ENCODE measurements at regions not wholly inside any gene's neighbourhood (a gene's known extent, or its start where the extent isn't known, plus 50 kb on each side); places are given as distances from the start of the nearest gene placed in this dataset.

GRCh38 chr2:180190851-180191250, 183.8 kb upstream of the CWC22 start:
- no peak for DNase-seq

DNA sequence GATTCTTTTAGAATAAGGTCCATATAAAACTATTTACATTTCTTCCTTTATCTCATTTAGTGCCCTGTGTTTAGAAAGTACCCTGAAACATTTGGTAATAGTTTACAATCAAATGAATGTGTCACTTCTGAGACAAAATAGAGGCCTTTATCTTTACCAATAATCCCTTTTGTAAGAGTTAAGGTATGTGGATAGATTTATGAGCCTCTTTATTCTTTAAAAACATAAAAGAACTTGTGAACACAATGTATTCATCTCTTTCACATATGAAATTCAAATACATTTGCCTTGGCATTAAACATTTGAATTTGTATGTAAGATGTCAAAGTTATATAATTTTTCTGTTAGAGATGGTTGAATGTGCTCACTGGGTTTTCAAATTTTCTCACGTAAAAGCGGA, 180.5 kb upstream of the CWC22 start:
- DNase-seq: no peak

GRCh38 chr2:180184506-180184905, 177.4 kb upstream of the CWC22 start:
- no peak for DNase-seq

DNA sequence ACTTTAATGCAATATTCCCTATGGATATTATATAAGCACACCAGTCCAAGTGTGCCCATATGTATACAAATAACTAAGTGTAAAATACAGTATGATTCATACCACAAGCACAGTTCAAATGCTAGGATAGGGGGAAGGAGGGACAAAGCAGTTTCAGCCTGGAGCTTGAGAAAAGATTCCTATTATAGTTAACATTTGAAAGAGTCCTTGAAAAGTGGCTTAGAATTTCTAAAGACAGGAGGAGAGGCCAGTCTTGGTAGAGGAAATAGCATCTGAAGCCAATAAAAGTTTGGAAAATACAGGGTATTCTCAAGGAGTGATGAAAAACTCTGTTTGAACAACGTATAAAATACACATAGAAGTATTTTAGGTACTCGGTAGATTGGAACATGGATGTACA, 173.4 kb upstream of the CWC22 start:
- no peak for DNase-seq

DNA sequence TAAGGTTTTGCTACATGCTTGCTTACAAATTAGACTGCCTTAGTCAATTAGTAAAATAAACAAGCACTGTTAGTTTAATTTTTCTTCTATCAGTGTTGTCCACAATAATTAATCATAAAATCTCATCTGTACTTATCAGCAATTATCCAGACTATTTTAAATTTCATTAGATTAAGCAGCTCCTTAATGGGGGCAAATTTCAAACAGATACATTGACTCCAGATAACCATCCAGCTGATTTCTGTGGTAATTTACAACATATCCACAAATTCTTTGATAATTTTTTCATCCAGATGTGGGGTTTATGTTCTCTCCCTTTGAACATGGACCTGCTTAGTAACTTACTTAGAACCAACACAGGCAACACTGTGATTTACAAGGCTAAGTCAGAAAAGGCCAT, 170.4 kb upstream of the CWC22 start:
- DNase-seq: no peak

DNA sequence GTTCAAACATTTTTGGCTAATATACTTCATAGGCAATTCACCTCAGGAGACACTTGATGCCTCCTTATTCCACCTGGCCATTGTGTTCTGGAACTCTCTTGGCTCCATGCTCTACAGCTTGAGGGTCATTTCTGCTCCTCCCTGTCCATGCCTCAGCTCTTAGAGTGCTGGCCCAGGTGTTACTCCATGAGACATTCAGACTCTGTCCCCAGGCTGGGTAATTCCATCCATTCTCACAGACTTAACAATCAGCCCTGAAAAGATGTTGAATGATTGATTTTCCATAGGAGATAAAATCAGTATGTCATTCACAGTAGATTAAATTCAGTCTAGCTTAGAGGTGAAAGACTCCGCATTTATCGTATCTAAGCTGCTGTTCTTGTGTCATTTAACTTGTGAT, 168.6 kb upstream of the CWC22 start:
- DNase-seq: no peak

DNA sequence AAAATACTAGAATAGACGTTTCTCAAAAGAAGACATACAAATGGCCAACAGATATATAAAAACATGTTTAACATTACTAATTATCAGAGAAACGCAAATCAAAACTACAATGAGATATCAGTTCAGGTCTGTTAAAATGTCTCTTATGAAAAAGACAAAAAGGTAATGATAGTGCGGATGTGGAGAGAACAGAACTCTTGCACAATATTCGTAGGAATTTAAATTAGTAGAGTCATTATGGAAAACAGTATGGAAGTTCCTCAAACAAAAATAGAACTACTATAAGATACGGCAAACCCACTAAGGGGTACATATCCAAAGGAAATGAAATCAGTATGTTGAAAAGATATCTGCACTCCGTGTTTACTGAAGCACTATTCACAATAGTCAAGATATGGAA, 167.5 kb upstream of the CWC22 start:
- no peak for DNase-seq

- DNase-seq: no peak
Observed at GRCh38 chr2:180169474-180169873, 162.4 kb upstream of the CWC22 start.

- DNase-seq: no peak
Observed at GRCh38 chr2:180161415-180161814, 154.3 kb upstream of the CWC22 start.

DNA sequence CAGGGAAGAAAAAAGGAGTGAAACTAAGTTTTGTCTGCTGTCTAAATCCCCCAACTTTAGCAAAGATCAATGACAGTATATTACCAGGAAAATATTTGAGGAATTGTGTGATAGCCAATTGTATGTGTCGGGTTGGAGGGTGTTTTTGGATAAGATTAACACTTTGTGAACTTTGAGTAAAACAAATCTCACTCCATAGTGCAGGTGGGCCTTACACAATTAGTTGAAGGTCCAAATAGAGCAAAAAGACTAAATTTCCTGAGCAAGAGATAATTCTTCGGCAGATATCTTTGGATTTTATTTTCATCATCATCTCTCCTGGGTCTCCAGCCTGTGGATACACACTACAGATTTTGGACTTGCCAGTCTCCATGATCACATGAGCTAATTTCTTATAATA, 152.8 kb upstream of the CWC22 start:
- DNase-seq: no peak

- no peak for DNase-seq
Observed at GRCh38 chr2:180158961-180159360, 151.9 kb upstream of the CWC22 start.

DNA sequence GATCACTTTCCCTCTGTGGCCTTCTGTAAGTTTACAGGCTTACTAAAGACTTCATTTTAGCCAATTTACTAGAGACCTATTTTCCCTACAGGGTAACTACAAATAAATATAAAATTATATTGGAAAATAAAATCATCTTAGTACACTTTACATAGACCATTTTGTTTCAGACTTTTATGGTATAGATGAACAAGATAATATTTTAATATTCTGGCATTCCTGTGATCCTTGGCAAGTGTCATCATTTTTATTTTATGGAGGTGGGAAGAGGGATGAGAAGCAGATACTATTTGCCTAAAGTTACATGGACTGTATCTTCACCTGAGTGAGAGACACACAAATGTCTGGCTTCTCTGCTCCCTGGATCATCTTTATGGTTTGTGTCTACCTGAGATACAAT, 149.6 kb upstream of the CWC22 start:
- no peak for DNase-seq

DNA sequence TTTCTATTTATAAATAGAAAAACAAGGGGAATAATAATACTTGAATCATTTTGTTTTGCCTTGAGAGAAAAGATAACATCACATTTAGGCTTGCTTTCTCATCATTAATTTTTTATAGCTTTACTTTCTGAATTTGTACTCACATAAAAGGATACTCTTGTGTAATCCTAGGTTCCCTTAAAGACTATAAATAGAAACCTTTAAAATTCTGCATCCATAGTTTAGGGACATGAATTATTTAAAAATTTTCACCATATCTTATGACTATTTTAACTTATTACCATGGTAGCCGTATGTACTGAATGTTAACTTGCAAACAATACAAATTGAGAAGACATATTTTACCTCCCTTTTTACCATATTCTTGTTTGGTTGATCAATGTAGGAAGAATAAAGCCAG, 143.5 kb upstream of the CWC22 start:
- DNase-seq: no peak

DNA sequence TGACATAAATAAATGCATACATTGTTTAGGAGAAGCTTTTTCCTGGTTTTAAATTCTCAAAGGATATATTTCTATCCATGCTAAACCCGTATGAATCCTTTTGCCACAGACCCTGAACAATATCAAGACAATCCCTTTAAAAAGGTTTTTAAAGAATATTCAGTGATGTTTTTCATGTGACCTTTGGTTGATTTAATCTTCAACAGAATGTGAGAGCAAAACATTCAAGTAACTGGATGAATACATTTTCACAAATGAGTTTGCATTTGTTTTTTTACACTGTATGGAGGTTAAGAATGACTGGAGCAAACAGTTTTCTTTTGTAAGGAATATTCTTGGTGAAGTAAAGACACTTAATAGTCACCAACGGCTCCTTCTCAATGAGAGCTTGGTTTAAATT, 139.4 kb upstream of the CWC22 start:
- no peak for DNase-seq

GRCh38 chr2:180146114-180146513, 139.0 kb upstream of the CWC22 start:
- no peak for DNase-seq

DNA sequence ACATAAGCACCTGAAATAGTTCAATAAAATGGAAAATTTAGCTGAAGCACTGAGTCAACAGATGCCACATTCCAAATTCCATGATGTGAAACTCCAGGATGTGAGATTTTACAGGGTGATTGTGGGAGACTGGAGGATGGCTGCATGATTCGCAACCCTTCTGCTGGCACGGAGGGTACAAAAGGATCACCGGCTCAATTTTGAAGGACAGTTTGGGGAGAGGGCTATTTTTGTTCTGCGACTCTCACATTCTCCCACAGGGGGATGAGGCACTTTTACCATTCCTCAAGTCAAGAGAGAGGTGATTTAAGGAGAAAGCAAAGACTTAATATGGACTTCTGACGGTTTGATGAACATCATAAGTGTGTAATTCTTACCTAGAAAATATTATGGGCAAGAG, 138.1 kb upstream of the CWC22 start:
- no peak for DNase-seq

DNA sequence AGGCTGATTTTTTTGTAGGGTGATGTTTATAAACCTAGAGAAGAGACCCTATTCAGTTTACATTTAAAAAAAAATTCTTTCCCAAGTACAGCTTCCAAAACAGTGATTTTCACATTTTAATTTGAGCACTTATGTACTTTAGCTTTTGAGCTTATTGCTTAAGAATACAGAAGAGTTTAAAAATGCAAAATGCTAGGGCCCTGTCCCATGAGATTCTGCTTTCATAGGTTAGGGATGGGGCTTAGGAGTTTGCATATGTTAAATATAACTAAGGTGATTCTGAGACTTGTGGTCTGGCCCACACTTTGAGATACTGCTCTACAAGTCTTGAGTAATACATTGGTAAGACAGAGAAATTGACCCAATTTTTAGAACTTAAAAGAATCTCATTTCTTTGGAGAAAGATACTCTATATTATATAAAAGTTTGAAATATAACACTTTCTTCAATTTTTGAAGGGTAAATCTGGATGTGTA, 137.3 kb upstream of the CWC22 start:
- DNase-seq: no peak

DNA sequence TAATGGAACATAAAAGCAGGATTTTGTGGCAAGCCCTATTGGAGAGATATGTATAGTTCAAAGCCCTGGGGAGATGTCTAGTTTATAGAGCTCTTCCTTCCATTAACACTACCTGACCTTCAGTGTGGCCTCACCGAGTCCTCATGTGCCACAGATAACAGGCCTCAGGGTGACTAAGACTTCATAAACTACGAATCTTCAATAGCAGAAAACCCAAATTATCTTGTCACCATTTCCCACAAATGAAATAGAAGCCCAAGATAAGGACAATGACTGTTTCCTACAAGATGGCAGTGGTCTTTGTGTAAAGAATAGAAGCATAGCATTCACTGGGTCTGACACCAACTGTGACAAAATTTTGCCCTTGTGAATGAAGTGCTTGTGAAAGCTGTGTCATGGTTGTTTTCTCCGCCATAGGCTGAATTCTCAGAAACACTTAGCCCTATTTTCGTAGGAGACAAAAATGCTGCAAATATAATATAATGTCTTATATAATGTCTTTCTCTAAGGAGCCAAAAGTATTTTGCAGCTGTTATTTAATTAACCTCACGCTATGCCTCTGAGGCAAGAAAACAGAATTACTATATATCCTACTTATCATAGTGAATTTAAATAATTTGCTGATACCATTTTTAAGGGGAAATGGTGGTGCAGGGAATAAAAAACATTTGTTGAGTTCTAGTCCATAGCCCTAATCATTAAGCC, 136.7 kb upstream of the CWC22 start:
- no peak for DNase-seq

- DNase-seq: no peak
Observed at GRCh38 chr2:180141600-180141999, 134.5 kb upstream of the CWC22 start.

- no peak for DNase-seq
Observed at GRCh38 chr2:180133736-180134135, 126.6 kb upstream of the CWC22 start.

DNA sequence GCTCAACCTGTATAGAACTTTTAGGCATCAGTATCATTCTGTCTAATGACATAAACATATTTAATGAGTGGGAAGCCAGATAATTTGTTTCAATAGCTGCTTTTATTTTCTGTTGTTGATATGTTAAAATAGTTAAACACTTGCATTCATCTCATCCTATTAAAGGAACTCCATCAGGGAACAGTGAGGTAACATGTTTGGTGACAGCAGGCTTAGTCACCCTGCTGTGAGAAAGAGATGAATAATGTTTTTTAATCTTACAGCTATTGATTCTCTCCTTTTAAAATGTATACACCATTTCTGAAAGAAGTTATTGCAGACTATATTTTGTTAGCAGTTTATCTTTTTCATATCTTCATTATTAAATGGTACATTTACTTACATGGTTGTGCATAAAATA, 123.3 kb upstream of the CWC22 start:
- no peak for DNase-seq

GRCh38 chr2:180128861-180129260, 121.8 kb upstream of the CWC22 start:
- DNase-seq: no peak

GRCh38 chr2:180125245-180125962, 118.3 kb upstream of the CWC22 start:
- peak; percentile 10 for DNase-seq

DNA sequence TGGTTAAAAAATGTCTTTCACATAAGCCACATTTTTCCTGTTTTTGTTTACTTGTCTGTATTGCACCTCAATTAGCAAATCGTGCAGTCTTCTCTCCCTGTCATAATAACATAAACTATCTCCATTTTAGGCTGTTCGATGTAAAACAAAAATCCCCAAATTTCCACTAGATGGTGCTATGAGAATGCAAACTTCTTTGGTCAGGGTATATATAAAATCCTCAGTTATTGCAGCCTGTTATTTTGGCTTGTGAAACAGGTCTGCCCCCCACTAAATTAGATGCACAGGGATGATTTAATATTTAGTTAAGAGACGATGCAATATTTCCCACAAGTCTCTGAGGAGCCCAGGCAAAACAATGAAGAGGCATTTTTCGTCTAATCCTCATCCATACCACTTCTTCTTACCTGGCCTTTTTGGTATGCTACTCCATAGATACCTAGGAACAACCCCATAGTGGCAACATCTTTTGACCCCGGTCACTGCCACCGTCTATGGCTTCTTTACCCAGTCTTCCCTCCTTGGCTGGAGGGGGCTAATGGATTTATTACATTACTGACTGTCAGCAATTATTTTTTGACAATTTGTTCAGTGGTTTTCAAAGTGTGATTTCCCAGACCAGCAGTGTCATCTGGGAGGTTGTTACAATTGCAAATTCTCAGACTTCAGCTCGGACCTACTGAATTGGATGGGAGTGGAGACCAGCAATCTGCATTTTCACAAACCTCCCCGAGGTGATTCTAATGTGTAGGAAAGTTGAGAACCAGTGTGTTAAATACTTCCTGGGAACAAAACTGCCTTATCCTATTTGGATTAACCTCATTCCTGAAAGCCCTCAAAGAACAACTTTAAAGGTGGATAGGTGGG, 117.4 kb upstream of the CWC22 start:
- DNase-seq: no peak

Data from effector CD4-positive, alpha-beta T cell (primary cell).